ENCODE measurements at regions not wholly inside any gene's neighbourhood (a gene's known extent, or its start where the extent isn't known, plus 50 kb on each side); places are given as distances from the start of the nearest gene placed in this dataset.

- TF ChIP-seq CTCF (IDR thresholded peaks at IDR 0.05) (no peak), POLR2A (IDR thresholded peaks at IDR 0.05) (no peak)
Observed at GRCh38 chr1:79694241-79694640, 687.7 kb upstream of the ADGRL4 start.
